Right lobe of liver (tissue), 6 donors: ENCODE measurements at regions not wholly inside any gene's neighbourhood (a gene's known extent, or its start where the extent isn't known, plus 50 kb on each side); places are given as distances from the start of the nearest gene placed in this dataset.

Source experiments
- ATAC-seq, 4 donors: fragments of 200-7000 bp; cut with Tn5 transposase; one replicate each; pipeline ENCODE4 v1.9.1; 2020; ENCODE audit warnings: mild to moderate bottlenecking in 4 of 4, moderate library complexity in 4 of 4
- DNase-seq, 3 donors: peaks; one replicate each; pipeline ENCODE4 v3.0.0-alpha.2; 2020
- H3K27ac ChIP-seq, 3 donors: fragments of 200-600 bp; one replicate each; pipeline ENCODE4 v1.8.0; 2022
- H3K27me3 ChIP-seq, 2 donors: fragments of 200-600 bp; one replicate each; pipeline ENCODE4 v1.8.0; 2022
- H3K36me3 ChIP-seq, 4 donors: fragments of 200-600 bp; sonication (generic) in 1 of 4; one replicate each; pipeline versions ENCODE4 v1.5.1 to v1.8.0; 2017 to 2022; ENCODE audit warnings: control low read depth in 1 of 4
- H3K4me1 ChIP-seq, 4 donors: fragments of 200-600 bp; sonication (generic) in 1 of 4; one replicate each; pipeline versions ENCODE4 v1.5.1 to v1.8.0; 2017 to 2022; ENCODE audit warnings: control low read depth in 1 of 4
- H3K4me3 ChIP-seq, 3 donors: fragments of 200-600 bp; one replicate each; pipeline ENCODE4 v1.8.0; 2022
- H3K9me3 ChIP-seq, 4 donors: fragments of 200-600 bp; sonication (generic) in 1 of 4; one replicate each; pipeline versions ENCODE4 v1.5.1 to v1.8.0; 2017 to 2022; ENCODE audit warnings: control low read depth in 1 of 4
- POLR2A ChIP-seq: fragments of 450-650 bp; IDR thresholded peaks from one replicate; pipeline ENCODE4 v1.6.1; 2017; ENCODE audit warnings: antibody characterized with exemption, mild to moderate bottlenecking
- WGBS: methylation state at CpG from one replicate; pipeline ENCODE4 v1.1.6; 2018; ENCODE audit warnings: low coverage, low lambda C conversion rate; ENCODE audit not compliant: insufficient coverage; ENCODE audit errors: missing lambda C conversion rate; 5-methylcytosine and 5-hydroxymethylcytosine counted together
- intact Hi-C, 2 donors: fragments of 100-400 bp; cut with DNase I; formaldehyde crosslinking; loops; one replicate each; pipeline versions ENCODE4 v1.11.2 to v1.14.1; 2022
- TF ChIP-seq, protein P1 (sequence below), 4 donors: fragments of 200-600 bp in 3 of 4; fragments of 450-650 bp in 1 of 4; IDR thresholded peaks; one replicate each; pipeline versions ENCODE4 v1.5.1 to v1.8.0; 2016 to 2022; ENCODE audit warnings: antibody characterized with exemption in 4 of 4, mild to moderate bottlenecking in 2 of 4
- donor health status: DM: no; HTN: yes; CAD: no.
- donor health status: DM: no; HTN: no; CAD: no.
- donor health status: DM: no; HTN: no; CAD: no.
- donor health status: DM: no; HTN: yes; CAD: no.
- donor health status: DM: no; HTN: yes; CAD: no.

DNA sequence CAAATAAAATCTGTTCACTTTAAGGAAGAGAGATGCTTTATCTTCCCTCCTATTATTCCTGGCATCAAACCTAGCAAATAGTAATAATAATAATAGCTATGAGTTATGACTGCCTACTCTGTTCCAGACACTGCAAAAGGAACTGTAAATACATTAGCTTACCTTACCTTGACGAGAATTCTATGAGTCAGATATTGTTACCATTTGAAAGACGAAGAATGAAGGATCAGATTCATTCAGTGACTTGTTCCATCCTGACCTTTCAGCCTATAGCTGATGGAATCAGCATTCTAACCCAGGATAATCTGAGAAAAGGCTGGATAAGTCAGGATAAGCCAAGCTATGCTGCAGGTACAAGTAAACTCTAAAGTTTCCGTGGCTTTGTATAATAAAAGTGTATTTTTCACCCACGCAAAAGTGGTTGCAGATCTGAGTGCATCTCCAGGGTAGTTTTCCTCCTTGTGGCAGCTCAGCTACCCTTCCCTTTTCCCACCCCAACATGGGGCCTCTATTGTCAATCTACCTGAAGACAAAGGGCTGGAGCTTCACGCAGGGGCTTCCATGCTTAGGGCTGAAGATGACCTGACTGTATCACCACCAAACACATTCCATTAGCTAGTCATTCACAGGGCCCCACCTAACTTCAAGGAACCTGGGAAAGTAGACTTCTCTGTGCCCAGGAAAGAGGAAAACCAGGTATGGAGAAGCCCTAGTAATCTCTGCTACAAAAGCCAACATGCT lies 57.2 kb upstream of the CCND2 start:
- no peak for TF ChIP-seq POLR2A
- TF ChIP-seq, protein P1, sequence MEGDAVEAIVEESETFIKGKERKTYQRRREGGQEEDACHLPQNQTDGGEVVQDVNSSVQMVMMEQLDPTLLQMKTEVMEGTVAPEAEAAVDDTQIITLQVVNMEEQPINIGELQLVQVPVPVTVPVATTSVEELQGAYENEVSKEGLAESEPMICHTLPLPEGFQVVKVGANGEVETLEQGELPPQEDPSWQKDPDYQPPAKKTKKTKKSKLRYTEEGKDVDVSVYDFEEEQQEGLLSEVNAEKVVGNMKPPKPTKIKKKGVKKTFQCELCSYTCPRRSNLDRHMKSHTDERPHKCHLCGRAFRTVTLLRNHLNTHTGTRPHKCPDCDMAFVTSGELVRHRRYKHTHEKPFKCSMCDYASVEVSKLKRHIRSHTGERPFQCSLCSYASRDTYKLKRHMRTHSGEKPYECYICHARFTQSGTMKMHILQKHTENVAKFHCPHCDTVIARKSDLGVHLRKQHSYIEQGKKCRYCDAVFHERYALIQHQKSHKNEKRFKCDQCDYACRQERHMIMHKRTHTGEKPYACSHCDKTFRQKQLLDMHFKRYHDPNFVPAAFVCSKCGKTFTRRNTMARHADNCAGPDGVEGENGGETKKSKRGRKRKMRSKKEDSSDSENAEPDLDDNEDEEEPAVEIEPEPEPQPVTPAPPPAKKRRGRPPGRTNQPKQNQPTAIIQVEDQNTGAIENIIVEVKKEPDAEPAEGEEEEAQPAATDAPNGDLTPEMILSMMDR (IDR thresholded peaks at IDR 0.05) = no peak
- Histone ChIP-seq H3K9me3 (no peaks in the 10 kb centered on the region), H3K4me1 (no peaks in the 10 kb centered on the region), H3K4me3 (no peak overlapping the region), H3K27me3 (no peaks in the 10 kb centered on the region), H3K27ac (no peak overlapping the region), H3K36me3 (no peaks in the 10 kb centered on the region)
- WGBS = 54% methylated on average over 5 of the region's 5 CpGs
- intact Hi-C loops = no loop called here
- DNase-seq = no peak
- no peak for ATAC-seq

DNA sequence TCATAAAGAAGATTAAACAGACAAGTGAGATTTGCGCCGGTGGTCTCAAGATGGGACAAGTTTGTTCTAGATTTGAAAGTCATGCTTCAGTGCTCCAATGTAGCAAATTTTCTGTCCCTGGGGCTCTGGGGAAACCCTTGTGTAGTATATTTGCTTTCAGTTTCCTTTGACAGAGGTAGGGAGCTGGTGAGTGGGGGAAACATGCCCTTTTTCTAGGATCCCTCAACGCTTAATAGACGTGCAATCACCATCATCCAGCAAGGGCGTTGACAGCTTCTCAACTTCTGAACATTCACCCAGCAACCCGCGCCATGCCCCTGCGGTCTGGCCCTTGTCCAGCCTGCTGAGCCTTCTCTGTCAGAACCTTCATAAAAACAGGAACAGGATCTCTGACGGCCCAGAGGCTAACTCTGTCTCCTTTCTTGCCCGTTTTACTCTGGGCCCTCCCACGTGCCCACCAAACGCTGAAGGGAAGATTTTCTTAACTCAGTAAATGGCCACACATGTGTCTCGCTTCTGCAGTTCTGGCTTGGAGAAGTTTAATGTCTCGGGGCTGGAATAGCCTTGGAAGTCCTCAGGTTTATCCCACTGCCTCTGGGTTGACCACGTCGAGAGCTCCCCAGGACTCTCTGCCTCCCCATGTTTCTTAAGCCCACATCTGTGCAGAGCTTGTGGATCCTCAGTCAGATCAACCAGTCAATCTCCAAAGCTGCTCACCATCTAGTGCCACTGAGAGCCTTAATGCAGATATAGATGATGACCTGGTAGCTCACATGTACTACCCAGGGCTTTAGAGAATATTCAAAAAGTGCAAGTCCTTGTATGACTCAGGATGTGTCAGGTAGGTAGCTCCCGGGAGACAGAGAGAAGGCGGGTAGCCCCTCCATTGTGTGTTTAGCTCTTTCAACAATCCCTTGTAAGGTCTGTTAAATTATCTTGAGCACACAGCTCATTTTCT lies 58.1 kb upstream of the CCND2 start:
- Histone ChIP-seq H3K4me1 (no peaks in the 10 kb centered on the region), H3K9me3 (no peaks in the 10 kb centered on the region), H3K27me3 (no peaks in the 10 kb centered on the region), H3K27ac (no peak overlapping the region), H3K36me3 (no peaks in the 10 kb centered on the region), H3K4me3 (no peak overlapping the region)
- intact Hi-C loops = no loop called here
- 38% methylated on average over 13 of the region's 18 CpGs for WGBS
- DNase-seq (peak; percentile 61 to 71 (median 65)), ATAC-seq (peak; percentile 55 to 79 (median 67))
- TF ChIP-seq, protein P1 (IDR thresholded peaks at IDR 0.05) = no peak
- TF ChIP-seq POLR2A = no peak

DNA sequence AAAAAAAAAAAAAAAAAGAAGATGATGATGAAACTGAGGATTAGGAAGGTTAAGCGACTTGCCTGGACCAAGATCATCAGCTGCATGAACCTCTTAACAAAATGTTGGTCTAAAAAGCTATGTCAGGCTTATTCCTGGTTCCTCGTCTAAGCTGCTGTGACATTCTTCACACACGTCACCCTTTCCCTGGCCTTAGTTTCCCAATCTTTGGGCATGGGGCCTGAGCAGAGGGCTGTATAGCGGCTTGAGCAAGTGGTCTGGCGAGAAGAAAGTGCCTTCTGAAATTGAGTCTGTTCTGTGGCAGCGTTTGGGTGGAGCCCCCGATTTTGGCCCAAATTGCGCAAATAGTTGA lies 58.7 kb upstream of the CCND2 start:
- Histone ChIP-seq H3K4me1 (no peaks in the 10 kb centered on the region), H3K4me3 (no peak overlapping the region), H3K27ac (no peak overlapping the region), H3K27me3 (no peaks in the 10 kb centered on the region), H3K36me3 (no peaks in the 10 kb centered on the region), H3K9me3 (no peaks in the 10 kb centered on the region)
- intact Hi-C loops = no loop called here
- ATAC-seq = no peak
- DNase-seq = no peak
- TF ChIP-seq, protein P1 (IDR thresholded peaks at IDR 0.05) = no peak
- no peak for TF ChIP-seq POLR2A
- 61% methylated on average over 8 of the region's 8 CpGs for WGBS

DNA sequence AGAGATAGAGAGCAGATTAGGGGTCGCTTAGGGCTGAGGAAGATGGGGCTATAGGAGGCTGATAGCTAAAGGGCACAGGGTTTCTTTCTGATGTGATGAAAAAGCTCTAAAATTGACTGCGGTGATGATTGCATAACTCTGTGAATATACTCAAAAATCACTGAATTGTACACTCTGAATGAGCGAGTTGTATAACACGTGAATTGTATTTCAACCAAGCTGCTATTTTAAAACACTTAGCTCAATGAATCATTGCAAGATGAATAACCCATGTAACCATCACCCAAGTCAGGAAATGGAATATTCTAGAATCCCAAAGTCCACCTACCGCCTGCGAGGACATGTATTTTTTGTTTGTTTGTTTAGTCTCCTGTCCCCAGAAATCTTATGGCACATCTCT lies 60.1 kb upstream of the CCND2 start:
- intact Hi-C loops = no loop called here
- 54% methylated on average over 6 of the region's 6 CpGs for WGBS
- no peak for TF ChIP-seq POLR2A
- TF ChIP-seq, protein P1 (IDR thresholded peaks at IDR 0.05) = no peak

More for the DNA sequence above, 60.1 kb upstream of the CCND2 start:
- Histone ChIP-seq H3K27me3 (no peaks in the 10 kb centered on the region), H3K4me1 (no peaks in the 10 kb centered on the region), H3K4me3 (no peak overlapping the region), H3K36me3 (no peaks in the 10 kb centered on the region), H3K27ac (no peak overlapping the region), H3K9me3 (no peaks in the 10 kb centered on the region)
- ATAC-seq (no peak), DNase-seq (no peak)
